ENCODE measurements at regions not wholly inside any gene's neighbourhood (a gene's known extent, or its start where the extent isn't known, plus 50 kb on each side); places are given as distances from the start of the nearest gene placed in this dataset.

- TF ChIP-seq CTCF (IDR thresholded peaks at IDR 0.05; ENCODE audit: insufficient read depth, low read length) (no peak), SPI1 (IDR thresholded peaks at IDR 0.05; ENCODE audit: borderline replicate concordance, low read depth) (no peak), POLR2AphosphoS5 (IDR thresholded peaks at IDR 0.05; ENCODE audit: low read depth) (no peak)
These were observed 652.3 kb downstream of the SLCO4C1 start for GRCh38 chr5:101643794-101644193.
